ENCODE measurements at regions not wholly inside any gene's neighbourhood (a gene's known extent, or its start where the extent isn't known, plus 50 kb on each side); places are given as distances from the start of the nearest gene placed in this dataset.
"Not testable (repeated sequence)": the region's sequence is repeated elsewhere in the genome, so short reads cannot be mapped to it uniquely, and the experiment has no call there.

- DNase-seq: no peak
Measured at GRCh38 chr2:105489168-105489878, 90.5 kb upstream of the FHL2 start.

- no peak for DNase-seq
Measured at GRCh38 chr2:105488285-105488684, 89.4 kb upstream of the FHL2 start.

- DNase-seq: no peak
Measured at GRCh38 chr2:105487142-105488069, 88.6 kb upstream of the FHL2 start.

- DNase-seq: no peak
Measured at GRCh38 chr2:105486762-105487141, 87.9 kb upstream of the FHL2 start.

DNA sequence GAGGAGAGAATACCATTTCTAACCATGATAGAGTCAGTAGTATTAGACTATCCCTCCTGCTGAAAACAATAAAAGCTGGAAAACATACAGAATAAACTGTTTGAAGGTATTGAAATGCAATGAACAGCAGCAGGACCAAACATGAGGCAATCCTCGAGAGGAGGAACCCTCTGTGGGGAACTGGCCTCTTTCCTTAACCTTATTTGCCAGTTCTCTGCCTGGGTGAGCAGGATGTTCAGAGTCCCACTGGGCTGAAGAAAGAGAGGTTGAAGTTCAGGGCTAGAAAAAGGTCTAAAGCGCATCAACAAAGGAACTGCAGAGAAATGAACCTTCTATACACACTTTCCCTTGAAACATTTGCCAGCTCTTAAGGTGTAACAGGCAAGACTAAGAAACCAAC is 79.8 kb upstream of the FHL2 start:
- DNase-seq: no peak

DNA sequence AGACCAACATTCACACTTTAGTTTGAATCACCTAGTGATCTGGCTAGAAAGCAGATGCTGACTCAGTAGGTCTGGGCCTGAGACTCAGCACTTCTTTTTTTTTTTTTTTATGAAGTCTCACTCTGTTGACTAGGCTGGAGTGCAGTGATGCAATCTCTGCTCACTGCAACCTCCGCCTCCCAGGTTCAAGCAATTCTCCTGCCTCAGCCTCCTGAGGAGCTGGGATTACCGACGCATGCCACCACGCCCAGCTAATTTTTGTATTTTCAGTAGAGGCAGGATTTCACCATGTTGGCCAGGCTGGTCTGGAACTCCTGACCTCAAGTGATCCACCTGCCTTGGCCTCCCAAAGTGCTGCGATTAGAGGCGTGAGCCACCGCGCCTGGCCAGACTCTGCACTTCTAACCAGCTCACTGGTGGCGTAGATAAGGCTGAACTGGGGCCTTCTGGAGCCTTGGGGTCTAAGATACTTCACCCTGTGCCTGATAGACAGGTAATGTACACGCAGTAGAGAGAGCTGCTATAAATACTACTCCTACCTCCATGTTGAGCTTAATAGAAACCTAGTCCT is 78.3 kb upstream of the FHL2 start:
- not testable (repeated sequence) for DNase-seq

- no peak for DNase-seq
Measured at GRCh38 chr2:105473011-105473410, 74.2 kb upstream of the FHL2 start.

- DNase-seq: no peak
Measured at GRCh38 chr2:105470979-105471378, 72.1 kb upstream of the FHL2 start.

DNA sequence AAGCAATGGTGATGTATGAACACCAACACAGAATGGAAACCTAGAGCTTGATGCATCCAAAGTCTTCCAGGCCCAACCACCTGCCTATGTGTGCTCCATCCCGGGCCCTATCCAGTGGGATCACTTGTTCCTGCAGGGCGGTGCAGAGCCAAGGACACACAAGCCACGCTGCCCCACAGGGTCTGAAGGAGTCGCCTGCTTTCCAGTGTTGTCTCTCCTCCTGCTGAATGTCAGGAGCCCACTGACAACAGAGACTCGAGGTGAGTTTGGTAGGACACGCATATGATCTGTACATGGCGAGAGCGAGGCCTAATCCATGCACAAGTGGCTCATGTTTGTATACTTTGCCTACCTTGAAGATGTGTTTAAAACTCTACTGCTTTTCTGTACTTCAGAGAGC is 70.9 kb upstream of the FHL2 start:
- DNase-seq: no peak

DNA sequence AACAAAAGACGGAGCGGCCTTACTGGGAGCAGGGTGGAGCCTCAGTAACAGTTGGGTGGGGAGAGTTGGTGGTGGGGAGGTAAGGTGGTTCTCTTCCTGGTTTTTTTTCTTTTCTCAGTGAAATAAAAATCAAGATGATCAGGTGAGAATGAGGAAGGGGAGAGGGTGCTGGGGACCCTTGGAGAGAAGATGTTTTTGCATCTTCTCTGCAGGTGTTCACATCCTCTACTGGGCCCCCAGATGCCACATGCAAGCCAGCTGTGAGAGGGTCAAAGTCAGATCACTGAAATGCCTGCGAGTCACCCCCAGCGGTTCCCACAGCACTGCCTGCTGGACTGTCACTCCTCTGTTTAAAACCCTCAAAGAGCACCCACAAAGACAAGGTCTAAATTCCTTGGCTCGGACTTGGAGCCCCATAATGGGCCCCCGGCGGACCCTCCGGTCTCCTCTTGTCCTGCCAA is 69.8 kb upstream of the FHL2 start:
- no peak for DNase-seq

- DNase-seq: no peak
Measured at GRCh38 chr2:105464325-105464724, 65.5 kb upstream of the FHL2 start.

DNA sequence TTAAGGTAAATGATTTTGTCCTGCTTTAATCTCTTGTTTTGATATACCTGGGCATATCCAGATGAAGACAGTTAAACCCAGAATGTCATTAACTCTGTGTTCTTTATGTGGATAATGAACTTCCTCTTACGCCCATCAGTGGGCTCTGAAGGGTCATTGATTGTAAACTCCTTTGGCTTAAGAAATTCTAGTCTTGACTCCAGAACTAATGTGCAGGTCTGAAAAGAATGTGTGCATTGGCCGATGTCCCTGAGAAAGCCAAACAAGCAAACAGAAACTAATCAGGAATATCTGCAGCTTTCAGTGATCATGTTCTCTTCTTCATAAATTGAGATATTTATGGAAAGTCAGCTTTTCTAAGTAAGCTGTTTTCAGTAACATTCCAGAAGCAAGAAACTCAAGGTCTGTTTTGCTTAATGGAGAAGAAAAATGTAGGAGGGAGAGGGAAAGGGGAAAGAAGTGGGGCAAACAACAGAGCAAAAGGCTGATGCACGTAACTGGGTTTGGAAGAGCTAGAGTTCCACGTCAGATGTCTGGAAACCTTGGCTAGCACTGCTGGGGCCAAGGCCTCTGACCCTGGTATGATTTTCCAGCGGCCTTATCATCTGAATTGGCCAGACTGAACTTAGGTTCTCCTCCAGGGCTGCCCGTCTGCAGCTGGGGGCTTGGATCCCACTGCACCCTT is 61.3 kb upstream of the FHL2 start:
- no peak for DNase-seq

GRCh38 chr2:105458076-105458475 is 59.2 kb upstream of the FHL2 start:
- no peak for DNase-seq

- DNase-seq: no peak
Measured at GRCh38 chr2:105455488-105456003, 56.7 kb upstream of the FHL2 start.

DNA sequence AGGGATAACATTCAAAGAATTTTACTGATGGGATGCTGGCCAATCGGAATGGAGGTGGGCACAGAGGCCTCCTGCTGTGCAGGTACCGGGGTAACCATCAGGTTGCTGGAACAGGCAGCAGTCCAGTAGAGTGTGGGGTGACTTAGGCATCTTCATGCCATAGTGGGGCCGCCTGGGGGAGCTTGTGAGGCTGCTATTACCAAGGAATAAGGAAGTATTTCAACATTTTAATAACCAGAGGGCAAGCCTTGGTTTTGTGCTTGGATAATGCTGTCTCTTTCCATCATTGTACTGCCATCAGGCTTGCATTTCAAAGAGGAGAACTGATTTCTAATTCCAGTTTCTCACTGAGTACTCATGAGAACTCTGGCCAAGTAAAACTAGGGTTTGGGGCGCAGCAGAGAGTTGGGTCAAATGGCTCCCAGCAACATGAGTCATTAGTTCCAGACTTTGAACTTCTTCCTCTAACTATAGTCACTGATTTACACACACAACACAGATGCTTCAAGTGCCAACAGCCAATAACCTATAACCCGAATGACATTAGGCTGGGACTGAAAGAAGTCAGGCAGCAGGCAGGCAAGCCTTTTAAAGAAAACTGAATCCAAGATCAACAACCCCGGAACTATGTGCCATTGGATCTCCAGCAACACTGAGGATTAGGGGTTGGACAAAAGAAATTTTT is 56.1 kb upstream of the FHL2 start:
- no peak for DNase-seq

DNA sequence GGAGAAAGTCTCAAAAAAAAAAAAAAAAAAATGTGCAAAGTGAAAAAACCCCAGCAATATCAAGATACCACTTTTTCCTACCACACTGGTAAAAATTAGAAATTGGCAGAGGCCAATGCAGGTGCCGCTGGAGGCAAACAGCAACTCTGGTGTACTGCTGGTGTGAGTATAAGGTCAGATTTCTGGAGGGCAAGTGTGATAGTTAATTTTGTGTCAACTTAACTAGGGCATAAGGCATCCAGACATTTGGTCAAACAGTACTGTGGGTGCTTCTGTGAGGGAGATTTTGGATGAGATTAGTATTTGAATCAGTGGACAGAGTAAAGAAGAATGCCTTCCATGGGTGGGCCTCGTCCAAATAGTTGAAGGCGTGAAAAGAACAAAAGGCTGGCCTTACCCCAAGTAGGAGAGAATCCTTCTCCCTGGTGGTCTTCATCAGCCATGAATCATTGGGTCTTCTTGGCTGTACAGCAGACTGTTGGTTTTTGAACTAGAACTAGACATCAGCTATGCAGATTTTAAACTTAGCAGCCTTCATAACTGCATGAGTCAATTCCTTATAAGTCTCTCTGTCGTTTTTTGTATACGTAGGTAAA is 52.8 kb upstream of the FHL2 start:
- DNase-seq: no peak

DNA sequence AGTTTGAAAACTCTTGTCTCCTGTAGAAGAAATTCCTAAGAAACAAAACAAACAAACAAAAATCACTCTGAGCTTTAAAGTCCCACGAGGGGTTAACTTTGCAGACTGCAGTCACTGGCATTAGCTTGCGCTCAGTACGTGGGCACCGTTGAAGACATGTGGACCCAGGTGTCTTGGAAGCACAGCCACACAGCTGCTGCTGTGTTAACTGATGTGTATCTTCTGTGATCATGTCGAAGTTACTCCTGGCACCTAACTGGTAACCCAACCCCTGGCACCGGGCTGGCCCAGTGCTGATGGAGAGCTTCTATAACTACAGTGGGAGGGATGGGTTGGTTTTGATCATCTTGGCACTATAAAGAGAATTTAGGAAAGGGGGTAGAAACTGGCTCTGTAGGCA is 51.6 kb upstream of the FHL2 start:
- no peak for DNase-seq

GRCh38 chr2:105449076-105449475 is 50.2 kb upstream of the FHL2 start:
- no peak for DNase-seq
